HG03045 (cell line): ENCODE measurements at regions not wholly inside any gene's neighbourhood (a gene's known extent, or its start where the extent isn't known, plus 50 kb on each side); places are given as distances from the start of the nearest gene placed in this dataset.
A peak's percentile ranks its signal among the peaks of the same experiment; 100 is the strongest.

Experiments used
- ATAC-seq: cut with Tn5 transposase; IDR thresholded peaks from one replicate; pipeline ENCODE4 v1.9.1; 2021; ENCODE audit warnings: mild to moderate bottlenecking, moderate library complexity; ENCODE audit not compliant: unreplicated experiment

DNA sequence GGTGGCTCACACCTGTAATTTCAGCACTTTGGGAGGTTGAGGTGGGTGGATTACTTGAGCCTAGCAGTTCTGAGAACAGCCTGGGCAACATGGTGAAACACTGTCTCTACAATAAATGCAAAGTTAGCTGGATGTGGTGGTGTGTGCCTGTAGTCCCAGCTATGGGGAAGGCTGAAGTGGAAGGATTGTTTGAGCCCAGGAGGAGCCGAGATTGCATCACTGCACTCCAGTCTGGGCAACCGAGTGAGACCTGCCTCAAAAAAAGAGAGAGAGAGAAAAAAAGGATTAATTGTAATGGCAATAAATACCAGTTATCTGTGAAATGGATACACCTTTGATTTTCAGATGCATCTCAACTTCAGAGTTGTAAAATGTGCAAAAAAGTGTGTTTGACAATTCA lies 58.8 kb downstream of the SPRY1 start:
- no peak for ATAC-seq

DNA sequence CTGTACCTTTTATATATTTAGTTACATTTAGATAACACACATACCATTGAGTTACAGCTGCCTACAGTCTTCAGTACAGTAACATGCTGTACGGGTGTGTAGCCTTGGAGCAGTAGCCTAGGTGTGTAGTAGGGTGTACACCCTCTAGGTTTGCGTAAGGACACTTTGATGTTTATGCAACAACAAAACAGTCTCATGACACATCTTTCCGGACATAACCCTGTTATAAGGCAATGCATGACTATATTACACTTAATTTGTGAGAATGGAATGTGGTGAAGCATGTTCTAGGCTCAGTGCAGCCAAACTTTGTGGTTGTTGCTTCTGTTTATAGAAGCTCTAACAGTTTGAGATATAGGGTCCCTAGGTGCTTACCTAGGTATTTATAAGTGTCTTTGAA lies 65.4 kb downstream of the SPRY1 start:
- no peak for ATAC-seq

DNA sequence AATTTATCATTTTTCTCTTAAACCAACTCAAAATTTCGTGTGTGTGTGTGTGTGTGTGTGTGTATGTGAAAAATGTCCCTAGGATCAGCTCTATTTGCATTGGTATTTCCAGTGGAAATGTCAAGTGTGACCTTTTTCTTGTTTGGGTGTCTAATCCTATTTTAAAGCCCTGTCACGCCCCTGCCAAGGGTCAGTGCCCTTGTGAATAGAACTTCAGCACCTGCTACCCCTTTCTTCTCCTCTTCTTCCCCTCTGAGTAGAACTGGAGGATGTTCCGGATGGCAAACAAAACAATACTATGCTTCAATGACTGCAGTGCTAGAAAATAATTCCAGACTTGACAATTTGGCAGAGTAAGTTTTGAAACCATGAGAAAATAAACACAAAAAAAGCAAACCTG lies 67.3 kb downstream of the SPRY1 start:
- ATAC-seq: no peak

DNA sequence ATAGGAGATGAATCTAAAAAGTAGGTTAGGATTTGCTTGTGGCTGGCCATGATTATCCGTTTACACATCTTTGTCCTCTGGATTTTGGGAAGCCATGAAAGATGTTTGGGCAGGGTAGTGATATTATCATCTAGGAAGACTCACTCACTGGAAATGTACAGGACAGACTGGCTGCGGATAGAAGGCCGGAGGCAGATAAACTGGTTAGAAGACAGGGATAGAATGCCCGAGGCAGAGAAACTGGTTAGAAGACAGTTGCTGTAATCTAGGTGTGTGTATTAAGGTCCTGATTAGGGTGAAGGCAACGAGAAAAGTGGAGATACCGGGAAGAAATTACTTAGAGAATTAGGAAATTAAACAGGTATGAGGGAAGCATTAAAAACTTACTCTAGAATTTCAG lies 68.8 kb downstream of the SPRY1 start:
- ATAC-seq: no peak

DNA sequence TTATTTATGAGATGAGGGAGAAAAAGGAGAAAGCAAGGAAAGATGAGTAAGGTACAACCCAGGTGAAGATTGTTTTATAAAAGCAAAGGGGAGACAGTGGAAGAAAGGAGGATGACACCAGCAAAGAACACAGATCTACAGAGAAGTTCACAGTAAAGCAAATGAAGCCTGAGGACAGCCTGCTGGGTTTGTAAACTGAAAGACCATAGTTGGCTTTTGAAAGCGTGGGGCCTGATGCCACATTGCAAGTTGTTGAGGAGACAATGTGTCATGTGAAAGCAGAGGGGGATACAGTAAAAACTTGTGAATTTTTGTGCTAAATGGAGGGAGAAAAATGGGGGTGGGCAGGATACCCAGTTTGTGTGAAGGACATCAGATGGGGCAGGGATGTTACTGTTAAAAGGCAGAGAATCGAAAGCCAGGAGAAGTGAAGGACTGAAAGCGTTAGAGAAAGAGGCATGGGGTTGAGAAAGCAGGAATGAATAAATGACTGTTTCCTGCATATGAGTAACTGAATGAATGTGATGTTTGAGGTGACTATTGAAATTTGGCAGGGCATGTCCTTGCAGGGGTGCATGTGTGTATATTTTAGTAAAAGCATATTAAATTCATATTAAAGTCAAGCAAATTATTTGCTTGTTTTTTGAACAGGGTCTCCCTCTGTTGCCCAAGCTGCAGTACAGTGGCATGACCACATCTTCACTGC lies 69.6 kb downstream of the SPRY1 start:
- ATAC-seq: no peak

DNA sequence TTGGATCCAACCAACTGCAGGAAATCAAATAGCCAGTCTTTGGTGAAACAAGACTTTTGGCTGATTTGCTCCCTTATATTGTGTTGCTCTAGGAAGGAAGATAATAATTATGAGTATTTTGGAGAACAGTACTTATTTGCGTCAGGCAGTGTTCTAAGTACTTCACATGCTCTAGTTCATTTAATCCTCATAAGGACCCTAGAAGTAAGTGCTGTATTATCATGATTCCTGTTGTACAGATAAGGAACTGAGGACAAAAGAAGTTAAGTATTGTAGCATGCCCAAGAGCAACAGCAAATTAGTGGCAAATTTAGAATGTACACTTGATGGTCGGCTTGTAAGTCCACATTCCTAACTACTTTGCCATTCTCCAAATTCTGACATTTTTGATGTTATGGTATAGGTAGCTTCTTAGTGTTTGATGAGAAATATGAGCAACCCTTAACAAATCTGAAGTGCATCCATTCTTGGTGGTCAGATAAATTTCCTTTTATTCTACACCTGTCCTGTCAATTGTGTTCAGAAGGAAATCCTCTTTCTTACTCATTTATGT lies 72.0 kb downstream of the SPRY1 start:
- no peak for ATAC-seq

DNA sequence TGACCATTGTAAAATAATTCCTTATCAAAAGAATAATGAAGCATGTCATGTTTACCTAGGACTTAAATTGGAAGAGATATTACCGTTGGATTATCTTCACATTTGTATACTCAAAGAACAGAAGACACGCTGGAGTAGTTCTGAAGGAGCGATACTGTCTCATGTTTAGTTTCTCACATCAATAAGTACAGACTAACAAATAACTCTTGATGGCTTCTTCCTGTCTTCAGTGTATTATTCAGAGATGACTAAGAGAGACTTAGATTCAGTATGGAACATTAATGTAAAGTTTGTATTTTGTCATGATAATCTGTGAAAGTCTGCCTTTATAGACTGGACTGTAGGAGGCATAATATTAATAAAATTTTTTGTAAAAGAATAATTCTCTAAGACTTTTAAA lies 72.7 kb downstream of the SPRY1 start:
- no peak for ATAC-seq

DNA sequence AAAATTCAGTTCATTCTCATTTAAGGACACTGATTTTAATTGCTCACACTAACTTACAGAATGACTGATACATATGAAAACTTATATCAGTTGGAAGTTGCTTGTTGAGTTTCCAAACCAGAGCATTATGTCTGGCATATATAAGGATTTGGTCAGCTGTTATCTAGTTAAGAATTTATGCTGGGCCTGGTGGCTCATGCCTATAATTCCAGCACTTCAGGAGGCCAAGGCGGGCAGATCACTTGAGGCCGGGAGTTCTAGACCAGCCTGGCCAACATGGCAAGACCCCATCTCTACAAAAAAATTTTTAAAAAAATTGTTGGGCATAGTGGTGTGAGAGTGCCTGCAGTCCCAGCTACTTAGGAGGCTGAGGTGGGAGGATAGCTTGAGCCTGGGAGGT lies 73.1 kb downstream of the SPRY1 start:
- ATAC-seq: no peak

DNA sequence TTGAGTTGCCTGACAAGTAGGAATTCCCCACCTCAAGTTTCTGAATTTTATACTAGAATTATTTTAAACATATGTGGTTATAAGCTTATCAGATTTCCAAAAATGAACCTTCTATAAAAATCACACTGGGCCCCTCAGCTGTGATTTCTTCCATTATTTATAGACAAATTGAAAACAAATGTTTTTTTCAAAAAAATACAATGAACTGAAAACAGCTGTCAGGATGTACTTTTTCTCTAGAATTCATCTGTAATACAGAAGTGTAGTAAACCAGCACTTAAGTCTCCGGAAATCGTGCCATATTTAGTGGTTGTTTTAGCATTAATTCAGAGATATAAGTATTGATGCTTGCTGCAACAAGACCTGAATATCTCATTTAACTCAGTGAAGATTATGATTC lies 74.0 kb downstream of the SPRY1 start:
- ATAC-seq: no peak

DNA sequence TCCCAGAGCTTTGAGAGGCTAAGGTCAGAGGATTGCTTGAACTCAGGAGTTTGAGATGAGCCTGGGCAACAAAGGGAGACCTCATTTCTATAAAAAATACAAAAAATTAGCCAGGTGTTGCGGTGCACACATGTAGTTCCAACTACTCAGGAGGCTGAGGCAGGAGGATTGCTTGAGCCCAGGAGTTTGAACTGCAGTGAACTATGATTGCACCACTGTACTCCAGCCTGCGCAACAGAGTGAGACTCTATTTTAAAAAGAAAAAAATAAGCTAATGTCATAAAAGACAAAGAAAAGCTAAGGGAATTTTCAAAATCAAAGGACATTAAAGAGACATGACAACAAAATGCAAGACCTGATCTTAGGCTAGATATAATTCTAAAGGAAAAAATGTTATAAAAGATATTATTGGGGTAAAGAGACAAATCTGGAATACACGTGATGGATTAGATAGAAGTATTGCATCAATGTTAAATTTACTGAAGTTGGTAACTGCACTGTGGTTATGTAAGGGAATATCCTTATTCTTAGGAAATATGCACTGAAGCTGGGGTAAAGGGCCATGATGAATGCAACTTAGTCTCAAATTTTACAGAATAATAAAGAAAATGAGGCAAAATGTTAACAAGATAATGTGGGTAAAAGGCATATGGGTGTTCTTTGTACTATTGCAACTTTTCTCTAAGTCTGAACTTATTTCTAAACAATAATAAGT lies 75.2 kb downstream of the SPRY1 start:
- no peak for ATAC-seq

DNA sequence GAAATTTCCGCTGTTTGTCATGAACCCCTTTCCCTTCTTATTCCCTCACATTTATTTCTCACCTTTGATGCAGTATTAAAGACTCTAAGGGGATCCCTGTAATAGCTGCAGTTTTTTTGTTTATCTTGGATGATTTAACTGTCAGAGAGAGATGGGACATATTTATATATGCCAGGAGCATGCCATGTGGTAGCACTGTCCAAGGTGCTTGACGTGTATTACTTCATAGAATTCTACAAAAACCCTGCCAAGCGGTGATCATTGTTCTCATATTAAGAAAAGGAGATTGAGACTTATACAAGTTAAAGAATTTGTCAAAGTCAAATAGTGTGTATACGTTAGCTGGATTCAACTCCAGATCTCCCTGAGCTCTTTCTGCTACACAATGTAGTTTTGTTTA lies 78.2 kb downstream of the SPRY1 start:
- ATAC-seq: no peak

DNA sequence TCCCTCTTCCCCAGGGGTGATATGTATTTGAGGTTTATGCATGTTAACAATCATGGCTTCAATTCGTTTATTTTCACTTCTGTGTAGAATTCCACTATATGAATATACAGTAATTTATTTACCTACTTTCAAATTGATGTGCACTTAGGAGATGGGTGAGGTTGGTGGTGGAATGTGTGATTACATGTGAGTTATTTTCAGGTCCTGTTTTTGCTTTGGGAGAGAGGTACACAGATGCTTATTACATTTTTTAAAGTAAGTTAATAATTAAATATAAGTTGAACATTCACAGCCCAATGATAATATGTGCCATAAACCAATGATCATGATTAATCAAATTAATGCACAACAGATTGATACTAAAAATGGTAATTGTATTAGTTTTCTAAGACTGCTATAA lies 79.5 kb downstream of the SPRY1 start:
- ATAC-seq: no peak

DNA sequence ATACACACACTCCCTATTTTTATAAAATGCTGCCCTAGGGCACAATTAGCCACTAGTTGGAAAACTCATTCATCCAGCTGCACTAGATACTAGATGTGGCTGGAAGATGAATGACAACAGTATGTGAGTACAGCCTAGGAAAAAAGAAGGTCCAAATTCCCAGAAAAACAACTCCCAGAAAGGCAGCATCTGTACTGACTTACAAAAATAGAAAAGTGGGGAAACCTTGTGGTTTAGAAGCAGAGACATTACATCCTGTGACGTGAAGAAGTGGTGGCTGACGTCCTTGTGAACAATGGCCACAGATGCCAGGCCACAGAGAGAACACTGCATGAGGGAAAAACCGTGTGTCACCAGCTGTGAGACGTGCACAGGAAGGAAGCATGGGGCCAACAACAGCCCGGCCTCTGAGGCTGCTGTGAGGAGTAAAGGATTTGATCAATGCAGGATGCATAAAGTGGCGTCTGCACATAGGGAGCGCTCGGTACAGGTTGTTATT lies 81.2 kb downstream of the SPRY1 start:
- ATAC-seq: no peak

DNA sequence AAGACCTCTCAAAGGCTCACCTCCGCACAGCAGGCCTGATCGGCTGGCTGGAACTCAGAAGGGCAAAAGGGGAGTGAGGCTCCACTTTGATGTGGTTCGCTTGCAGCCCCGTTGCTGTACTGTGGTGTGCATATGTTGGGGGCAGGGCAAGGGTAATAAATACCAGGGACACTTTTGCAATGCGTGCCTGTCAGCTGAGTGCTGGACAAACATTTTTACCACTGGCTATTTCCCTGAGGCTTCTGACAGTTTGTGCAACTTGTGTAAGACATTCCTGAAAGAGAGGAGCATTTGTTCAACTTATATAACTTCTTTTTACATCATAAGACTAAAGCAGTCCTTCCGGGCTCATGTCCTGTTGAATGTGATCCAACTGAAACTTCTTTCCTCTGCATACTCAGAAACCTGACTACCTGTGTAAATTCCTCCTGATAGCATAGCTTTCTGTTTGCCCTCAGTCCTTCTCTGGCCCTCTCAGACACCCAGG lies 82.3 kb downstream of the SPRY1 start:
- no peak for ATAC-seq

DNA sequence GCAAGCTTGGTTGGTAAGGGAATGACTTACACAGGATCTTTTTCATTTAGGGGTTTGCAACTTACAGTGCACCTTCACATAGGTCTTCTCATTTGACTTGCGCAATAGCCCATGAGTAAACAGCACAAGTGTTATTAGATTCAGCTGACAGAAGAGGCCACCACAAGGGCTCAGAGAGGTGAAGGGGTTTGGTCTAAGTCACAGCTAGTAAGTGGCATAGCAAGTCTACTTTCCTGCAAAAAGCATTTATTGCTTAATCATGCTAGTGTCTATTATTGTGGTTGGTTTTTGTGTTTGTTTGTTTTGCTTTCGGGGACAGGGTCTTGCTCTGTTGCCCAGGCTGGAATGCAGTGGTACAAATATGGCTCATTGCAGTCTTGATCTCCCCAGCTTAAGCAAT lies 83.3 kb downstream of the SPRY1 start:
- ATAC-seq: no peak

DNA sequence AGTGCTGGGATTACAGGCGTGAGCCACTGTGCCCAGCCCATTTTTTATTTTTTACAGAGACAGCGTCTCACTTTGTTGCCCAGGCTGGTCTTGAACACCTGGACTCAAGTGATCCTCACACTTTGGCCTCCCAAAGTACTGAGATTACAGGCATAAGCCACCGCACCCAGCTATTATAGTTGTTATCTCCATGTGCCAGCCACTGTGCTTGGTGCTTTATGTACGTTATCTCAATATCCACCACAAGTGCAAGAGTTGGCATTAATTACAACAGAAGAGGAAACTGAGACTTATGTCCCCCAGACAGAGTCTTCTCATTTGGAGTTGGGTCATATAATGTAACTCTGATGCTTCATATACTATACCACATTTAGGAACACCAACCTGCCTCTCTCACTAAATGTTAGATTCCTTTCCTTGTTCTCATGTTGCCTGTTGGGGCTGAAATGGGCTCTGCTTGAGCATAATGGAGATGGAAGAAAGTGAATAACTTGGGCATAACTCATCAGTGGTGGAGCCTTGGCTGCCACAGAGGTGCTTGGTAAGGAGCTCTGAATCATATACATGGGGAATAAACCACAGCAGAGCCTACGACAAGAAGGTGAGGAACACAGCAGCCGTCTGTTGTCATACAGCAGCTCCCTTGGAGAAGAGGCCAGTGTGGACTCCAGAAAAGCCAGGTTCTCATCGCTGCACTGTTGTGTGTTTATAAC lies 84.3 kb downstream of the SPRY1 start:
- ATAC-seq: no peak

DNA sequence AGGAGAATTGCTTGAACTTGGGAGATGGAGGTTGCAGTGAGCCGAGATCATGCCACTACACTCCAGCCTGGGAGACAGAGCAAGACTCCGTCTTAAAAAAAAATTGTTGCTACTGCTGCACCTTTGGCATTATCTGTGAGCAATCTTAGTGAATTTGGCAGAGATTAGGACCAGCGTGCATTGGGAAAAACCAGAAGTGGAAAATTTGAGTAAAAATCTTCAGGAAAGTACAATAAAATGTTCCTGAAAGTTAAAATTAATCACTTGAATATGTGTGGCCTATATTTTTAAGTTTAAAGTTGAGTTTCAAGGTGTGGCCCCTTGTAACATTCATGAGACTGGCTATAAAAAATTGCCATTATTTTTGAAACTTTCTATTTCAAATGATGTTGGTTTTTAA lies 85.1 kb downstream of the SPRY1 start:
- no peak for ATAC-seq

DNA sequence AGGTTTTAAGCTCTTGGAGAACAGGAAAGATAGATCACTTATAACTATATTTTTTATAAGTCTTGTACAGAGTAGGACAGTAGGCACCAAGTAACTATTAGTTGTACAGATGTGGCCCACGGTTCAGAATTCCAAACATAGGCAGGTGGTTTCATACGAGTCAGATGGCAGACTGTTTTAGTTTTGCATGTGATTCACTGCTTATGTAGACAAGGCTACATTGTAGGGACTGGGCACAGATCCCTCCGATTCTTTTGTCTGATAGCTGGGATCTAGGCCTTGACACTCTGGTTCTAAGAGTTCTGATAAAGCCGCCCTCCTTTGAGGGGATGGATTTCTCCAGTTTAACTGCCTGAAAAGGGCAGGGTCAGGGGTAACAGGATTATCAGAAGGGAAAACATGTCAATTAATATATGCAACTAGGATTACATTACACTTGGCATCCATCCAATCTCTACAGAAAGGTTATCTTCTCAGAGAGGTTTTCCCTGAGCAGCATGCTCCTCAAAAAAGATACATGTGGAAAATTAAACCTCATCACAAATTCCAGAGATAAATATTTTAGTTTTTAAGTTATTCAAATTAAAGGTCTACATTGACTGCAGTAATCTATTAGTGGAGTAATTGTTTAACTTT lies 87.8 kb downstream of the SPRY1 start:
- ATAC-seq: no peak

DNA sequence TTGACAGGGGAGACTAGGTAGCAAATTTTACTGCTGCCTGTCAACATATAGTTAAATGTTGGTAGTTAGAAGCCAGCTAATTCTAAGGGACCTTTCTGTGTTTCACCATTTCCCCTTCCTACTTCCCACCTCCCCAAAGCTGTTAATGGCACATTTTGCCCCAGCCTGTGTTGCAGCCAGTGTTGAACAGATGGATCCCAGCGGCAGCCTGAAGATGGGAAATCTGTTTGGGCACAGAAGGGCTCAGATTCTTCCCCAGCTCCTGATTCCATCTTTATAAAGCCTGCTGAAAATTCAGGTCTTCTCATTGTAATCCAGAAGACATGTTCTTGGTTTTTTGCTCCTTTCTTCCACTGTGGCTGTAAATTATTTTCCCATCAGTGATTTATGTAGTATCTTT lies 89.0 kb downstream of the SPRY1 start:
- ATAC-seq: no peak

DNA sequence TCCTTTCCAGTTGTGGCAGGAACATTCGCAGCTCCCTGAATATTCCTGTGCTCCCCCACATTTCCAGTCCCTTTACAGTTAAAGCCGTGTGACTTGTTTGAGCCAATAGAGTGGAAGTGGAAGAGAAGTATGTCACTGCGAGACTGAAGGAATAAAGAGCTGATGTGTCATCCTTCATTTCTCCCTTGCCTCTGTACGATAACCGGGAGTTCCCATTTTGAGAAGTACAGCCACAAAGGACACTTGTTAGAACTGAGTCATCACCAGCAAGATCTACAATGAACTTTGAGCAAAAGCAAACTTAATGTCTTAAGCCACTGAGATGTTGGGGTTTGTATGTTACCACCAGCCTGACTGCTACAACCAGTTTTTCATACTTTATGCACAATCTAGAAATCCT lies 92.3 kb downstream of the SPRY1 start:
- ATAC-seq: peak; percentile 69

DNA sequence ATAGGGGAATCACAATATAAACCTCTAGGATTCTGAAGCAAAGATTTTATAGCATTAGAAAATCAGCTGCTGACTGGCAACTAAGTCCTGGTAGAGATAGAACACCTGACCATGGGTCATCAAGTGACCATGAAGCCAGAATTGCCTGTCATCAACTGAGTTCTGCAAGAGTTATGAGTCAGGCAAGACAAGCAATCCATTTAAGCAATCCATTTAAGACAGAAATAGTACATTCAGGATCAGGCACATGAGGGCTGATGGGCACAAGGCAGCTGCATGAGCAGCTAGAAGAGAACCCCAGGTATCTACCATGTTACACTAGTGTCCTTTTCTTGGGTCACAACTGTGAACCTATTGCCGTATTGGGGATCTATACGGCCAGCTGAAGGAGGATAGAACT lies 98.9 kb downstream of the SPRY1 start:
- no peak for ATAC-seq
